Stomach (tissue), 8 donors: ENCODE measurements at regions not wholly inside any gene's neighbourhood (a gene's known extent, or its start where the extent isn't known, plus 50 kb on each side); places are given as distances from the start of the nearest gene placed in this dataset.

Experiments
- DNase-seq, 2 donors: peaks; one replicate each; pipeline versions ENCODE4 v3.0.0 to v3.0.0-alpha.2; 2013 to 2019
- H3K27ac ChIP-seq, 5 donors: fragments of 200-600 bp in 4 of 5; sonication (generic) in 4 of 5; one replicate each; pipeline ENCODE4 v1.5.1; 2013 to 2019; ENCODE audit warnings: mild to moderate bottlenecking in 1 of 5, moderate library complexity in 1 of 5
- H3K27me3 ChIP-seq, 3 donors: fragments of 200-600 bp; sonication (generic); one replicate each; pipeline ENCODE4 v1.5.1; 2017 to 2019; ENCODE audit warnings: mixed run types in 1 of 3
- H3K36me3 ChIP-seq, 4 donors: fragments of 200-600 bp; sonication (generic); 1 replicate in 3 of 4; 2 replicates in 1 of 4; pipeline ENCODE4 v1.5.1; 2016 to 2019
- H3K4me1 ChIP-seq, 4 donors: fragments of 200-600 bp; sonication (generic); one replicate each; pipeline ENCODE4 v1.5.1; 2016 to 2019
- H3K4me3 ChIP-seq, 4 donors: fragments of 200-600 bp; sonication (generic) in 3 of 4; one replicate each; pipeline ENCODE4 v1.5.1; 2016 to 2019; ENCODE audit warnings: mild to moderate bottlenecking in 1 of 4
- H3K9me3 ChIP-seq, 4 donors: fragments of 200-600 bp; sonication (generic); one replicate each; pipeline ENCODE4 v1.5.1; 2016 to 2019
- EP300 ChIP-seq: sonication (generic); formaldehyde crosslinking; IDR thresholded peaks from one replicate; pipeline ENCODE4 v1.6.1; 2017; ENCODE audit warnings: antibody characterized with exemption
- POLR2A ChIP-seq, 4 donors: fragments of 450-650 bp; IDR thresholded peaks; one replicate each; pipeline ENCODE4 v1.6.1; 2016; ENCODE audit warnings: antibody characterized with exemption in 4 of 4, control low read depth in 2 of 4, mild to moderate bottlenecking in 1 of 4, moderate library complexity in 1 of 4
- POLR2AphosphoS5 ChIP-seq, 3 donors: sonication (generic); formaldehyde crosslinking; IDR thresholded peaks; one replicate each; pipeline ENCODE4 v1.6.1; 2016; ENCODE audit warnings: antibody characterized with exemption in 3 of 3
- WGBS, 5 donors: extraction: QIAGEN DNeasy Blood & Tissue Kit in 3 of 5; methylation state at CpG; one replicate each; pipeline versions ENCODE4 v1.1.5 to v1.1.7; 2013 to 2018; 5-methylcytosine and 5-hydroxymethylcytosine counted together
- intact Hi-C: fragments of 100-400 bp; cut with DNase I; formaldehyde crosslinking; loops from one replicate; pipeline ENCODE4 v1.15.1; 2023; ENCODE audit warnings: low total_unique reads
- TF ChIP-seq, protein P1 (sequence below), 7 experiments: fragments of 450-650 bp in 4 of 7; fragments of 200-600 bp in 3 of 7; sonication (generic) in 3 of 7; IDR thresholded peaks; one replicate each; pipeline ENCODE4 v1.5.1; 2016 to 2019; ENCODE audit warnings: antibody characterized with exemption in 7 of 7, control low read depth in 2 of 7, mild to moderate bottlenecking in 1 of 7
- donor health status: healthy with polysubstance abuse.
- donor health status: Bipolar disorder and iron deficiency.
- donor health status: healthy.

DNA sequence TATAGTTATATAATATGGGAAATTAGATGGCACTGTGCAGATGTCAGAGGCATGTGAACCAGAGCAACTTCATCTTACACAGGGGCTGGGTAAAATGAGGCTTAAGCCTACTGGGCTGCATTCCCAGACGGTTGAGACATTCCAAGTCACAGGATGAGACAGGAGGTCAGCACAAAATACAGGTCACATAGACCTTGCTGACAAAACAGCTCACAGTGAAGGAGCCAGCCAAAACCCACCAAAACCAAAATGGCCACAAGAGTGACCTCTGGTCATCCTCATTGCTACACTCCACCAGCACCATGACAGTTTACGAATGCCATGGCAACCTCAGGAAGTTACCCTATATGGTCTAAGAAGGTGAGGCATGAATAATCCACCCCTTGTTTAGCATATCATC is 479.4 kb downstream of the TLR4 start:
- TF ChIP-seq, protein P1, sequence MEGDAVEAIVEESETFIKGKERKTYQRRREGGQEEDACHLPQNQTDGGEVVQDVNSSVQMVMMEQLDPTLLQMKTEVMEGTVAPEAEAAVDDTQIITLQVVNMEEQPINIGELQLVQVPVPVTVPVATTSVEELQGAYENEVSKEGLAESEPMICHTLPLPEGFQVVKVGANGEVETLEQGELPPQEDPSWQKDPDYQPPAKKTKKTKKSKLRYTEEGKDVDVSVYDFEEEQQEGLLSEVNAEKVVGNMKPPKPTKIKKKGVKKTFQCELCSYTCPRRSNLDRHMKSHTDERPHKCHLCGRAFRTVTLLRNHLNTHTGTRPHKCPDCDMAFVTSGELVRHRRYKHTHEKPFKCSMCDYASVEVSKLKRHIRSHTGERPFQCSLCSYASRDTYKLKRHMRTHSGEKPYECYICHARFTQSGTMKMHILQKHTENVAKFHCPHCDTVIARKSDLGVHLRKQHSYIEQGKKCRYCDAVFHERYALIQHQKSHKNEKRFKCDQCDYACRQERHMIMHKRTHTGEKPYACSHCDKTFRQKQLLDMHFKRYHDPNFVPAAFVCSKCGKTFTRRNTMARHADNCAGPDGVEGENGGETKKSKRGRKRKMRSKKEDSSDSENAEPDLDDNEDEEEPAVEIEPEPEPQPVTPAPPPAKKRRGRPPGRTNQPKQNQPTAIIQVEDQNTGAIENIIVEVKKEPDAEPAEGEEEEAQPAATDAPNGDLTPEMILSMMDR (IDR thresholded peaks at IDR 0.05), result no peak
- TF ChIP-seq EP300 (no peak), POLR2A (IDR thresholded peaks at IDR 0.05) (no peak)
- Histone ChIP-seq H3K9me3 (no peaks in the 10 kb centered on the region), H3K4me1 (no peaks in the 10 kb centered on the region), H3K4me3 (no peak overlapping the region), H3K27ac (no peak overlapping the region), H3K36me3 (no peaks in the 10 kb centered on the region), H3K27me3 (no peaks in the 10 kb centered on the region)
- DNase-seq, result no peak
- intact Hi-C loops, result no loop called here
- 81 to 93% (median 87%) methylated on average over 2 of the region's 2 CpGs for WGBS, 5 donors

DNA sequence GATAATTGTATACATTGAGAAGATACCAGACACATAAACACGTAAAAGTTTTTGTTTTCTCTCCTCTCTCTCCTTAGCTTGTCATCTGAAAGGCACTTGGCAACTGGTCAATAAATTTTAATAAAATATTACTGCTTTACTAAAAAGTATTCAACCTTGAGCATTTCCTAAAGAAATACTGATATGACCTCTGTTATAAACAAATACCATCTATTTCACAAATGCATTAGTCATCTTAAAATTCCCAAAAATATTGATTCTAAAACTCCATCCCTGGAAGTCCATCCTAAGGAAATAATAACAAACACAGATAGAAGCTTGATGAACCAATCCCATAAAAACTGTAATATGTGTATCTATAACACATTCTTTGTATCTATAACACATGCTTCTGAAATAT is 483.2 kb downstream of the TLR4 start:
- intact Hi-C loops, result no loop called here
- Histone ChIP-seq H3K36me3 (no peaks in the 10 kb centered on the region), H3K9me3 (no peaks in the 10 kb centered on the region), H3K4me3 (no peak overlapping the region), H3K4me1 (no peaks in the 10 kb centered on the region), H3K27me3 (no peaks in the 10 kb centered on the region), H3K27ac (no peak overlapping the region)
- TF ChIP-seq POLR2AphosphoS5 (IDR thresholded peaks at IDR 0.05) (no peak), POLR2A (IDR thresholded peaks at IDR 0.05) (no peak), EP300 (no peak)
- TF ChIP-seq, protein P1 (IDR thresholded peaks at IDR 0.05), result no peak
- no peak for DNase-seq
- 53 to 78% (median 75%) methylated on average over 1 of the region's 1 CpG for WGBS, 5 donors

DNA sequence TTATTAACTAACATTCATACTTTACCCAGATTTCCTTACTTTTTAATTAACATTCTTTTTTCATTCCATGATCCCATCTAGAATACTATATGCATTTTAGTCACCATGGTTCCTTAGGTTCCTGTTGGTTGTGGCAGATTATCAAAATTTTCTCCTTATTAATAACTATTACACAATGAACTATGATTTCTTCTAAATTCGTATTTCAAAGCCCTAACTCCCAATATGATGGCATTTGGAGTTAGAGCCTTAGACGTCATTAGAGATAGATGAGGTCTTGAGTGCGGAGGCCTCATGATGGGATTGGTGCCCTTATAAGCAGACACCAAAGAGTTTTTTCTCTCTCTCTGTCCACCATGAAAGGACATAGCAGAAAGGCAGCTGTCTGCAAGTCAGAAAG is 485.4 kb downstream of the TLR4 start:
- no peaks in the 10 kb centered on the region for H3K4me1 ChIP-seq
- no peak for DNase-seq
- intact Hi-C loops, result no loop called here
- WGBS, 5 donors, result 70 to 93% (median 84%) methylated on average over 3 of the region's 3 CpGs
- no peak for TF ChIP-seq POLR2AphosphoS5 (IDR thresholded peaks at IDR 0.05)
- H3K4me3 ChIP-seq, result no peak overlapping the region
- H3K9me3 ChIP-seq, result no peaks in the 10 kb centered on the region
- no peaks in the 10 kb centered on the region for H3K27me3 ChIP-seq
- no peaks in the 10 kb centered on the region for H3K36me3 ChIP-seq
- no peak overlapping the region for H3K27ac ChIP-seq

DNA sequence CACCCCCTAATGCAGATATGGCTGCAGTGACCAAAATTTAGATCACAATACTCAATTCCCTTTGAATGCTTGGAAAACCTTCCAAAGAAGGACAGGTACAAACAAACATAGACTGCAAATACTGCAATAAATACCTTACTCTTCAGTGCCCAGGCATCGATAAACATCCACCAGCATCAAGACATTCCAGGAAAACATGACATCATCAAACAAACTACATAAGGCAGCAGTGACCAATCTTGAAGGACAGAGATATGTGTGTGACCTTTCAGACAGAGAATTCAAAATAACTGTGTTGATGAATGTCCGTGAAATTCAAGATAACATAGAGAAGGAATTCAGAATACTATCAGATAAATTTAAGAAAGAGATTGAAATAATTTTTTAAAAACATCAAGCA is 488.6 kb downstream of the TLR4 start:
- intact Hi-C loops, result no loop called here
- TF ChIP-seq, protein P1 (IDR thresholded peaks at IDR 0.05), result no peak
- no peak for TF ChIP-seq EP300
- TF ChIP-seq POLR2A (IDR thresholded peaks at IDR 0.05), result no peak
- no peak for TF ChIP-seq POLR2AphosphoS5 (IDR thresholded peaks at IDR 0.05)

DNA sequence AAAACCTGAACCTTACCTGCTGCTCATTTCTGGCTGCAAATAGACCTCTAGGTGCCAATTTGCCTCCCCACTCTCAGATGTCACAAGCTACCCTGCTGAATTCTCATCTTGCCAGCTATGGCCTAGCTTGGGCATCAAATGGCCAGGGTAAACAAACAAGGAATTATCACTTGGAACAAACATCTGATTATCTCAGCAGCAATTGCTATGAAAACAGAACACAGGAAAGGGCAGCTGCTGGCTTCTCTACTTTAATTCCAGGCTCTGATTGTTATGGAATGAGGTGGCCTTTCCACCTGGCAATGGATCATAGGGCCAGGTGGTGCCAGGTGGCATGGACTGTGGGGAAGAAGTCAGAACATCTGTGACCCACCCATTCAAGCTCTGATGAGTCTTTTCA is 505.1 kb downstream of the TLR4 start:
- Histone ChIP-seq H3K27ac (no peak overlapping the region), H3K36me3 (no peaks in the 10 kb centered on the region), H3K27me3 (no peaks in the 10 kb centered on the region), H3K9me3 (peaks cover 0 to 7% (median 0%) of the 10 kb centered on the region in 4 donors), H3K4me3 (no peak overlapping the region), H3K4me1 (no peaks in the 10 kb centered on the region)
- TF ChIP-seq EP300 (no peak), POLR2A (IDR thresholded peaks at IDR 0.05) (no peak)
- no peak for DNase-seq
- intact Hi-C loops, result no loop called here

More for the DNA sequence above, 488.6 kb downstream of the TLR4 start:
- DNase-seq, result no peak
- 75 to 89% (median 81%) methylated on average over 2 of the region's 2 CpGs for WGBS, 5 donors
- Histone ChIP-seq H3K4me1 (no peaks in the 10 kb centered on the region), H3K9me3 (no peaks in the 10 kb centered on the region), H3K4me3 (no peak overlapping the region), H3K27ac (no peak overlapping the region), H3K27me3 (no peaks in the 10 kb centered on the region), H3K36me3 (no peaks in the 10 kb centered on the region)

DNA sequence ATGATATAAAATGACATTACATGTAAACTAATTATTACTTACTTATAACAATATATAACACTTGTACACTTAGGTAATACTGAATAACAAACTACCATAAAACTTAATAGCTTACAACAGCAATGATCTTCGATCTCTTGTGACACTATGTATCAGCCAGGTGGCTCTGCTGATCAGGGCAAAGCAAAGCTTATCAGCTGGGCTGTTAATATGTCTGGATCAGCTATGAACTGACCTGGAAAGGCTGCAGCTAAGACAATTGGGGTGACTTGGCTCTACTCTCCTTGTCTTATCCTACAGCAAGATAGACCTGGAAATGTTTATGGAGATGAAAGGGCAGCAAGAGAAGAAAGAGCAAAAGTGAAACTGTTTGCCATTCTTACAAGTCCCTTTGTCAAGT is 511.3 kb downstream of the TLR4 start:
- intact Hi-C loops, result no loop called here
- no peaks in the 10 kb centered on the region for H3K36me3 ChIP-seq
- no peaks in the 10 kb centered on the region for H3K4me1 ChIP-seq
- no peak for DNase-seq
- H3K9me3 ChIP-seq, result no peaks in the 10 kb centered on the region
- no peak overlapping the region for H3K4me3 ChIP-seq
- H3K27ac ChIP-seq, result no peak overlapping the region
- H3K27me3 ChIP-seq, result no peaks in the 10 kb centered on the region
- TF ChIP-seq POLR2AphosphoS5 (IDR thresholded peaks at IDR 0.05) (no peak), POLR2A (IDR thresholded peaks at IDR 0.05) (no peak), EP300 (no peak)
- TF ChIP-seq, protein P1 (IDR thresholded peaks at IDR 0.05), result no peak
- 49 to 67% (median 55%) methylated on average over 1 of the region's 1 CpG for WGBS, 5 donors
